Liver (tissue), 8 donors: ENCODE measurements at regions not wholly inside any gene's neighbourhood (a gene's known extent, or its start where the extent isn't known, plus 50 kb on each side); places are given as distances from the start of the nearest gene placed in this dataset.
A peak's percentile ranks its signal among the peaks of the same experiment; 100 is the strongest.

ENCODE experiments used
- DNase-seq: peaks from one replicate; pipeline ENCODE4 v3.0.0-alpha.2; 2017; ENCODE audit warnings: low spot score
- H3K27ac ChIP-seq, 2 donors: one replicate each; pipeline ENCODE4 v1.7.0; 2013; ENCODE audit warnings: inconsistent platforms in 2 of 2, low read length in 2 of 2, control low read depth in 1 of 2, low read depth in 1 of 2, mild to moderate bottlenecking in 1 of 2
- H3K27me3 ChIP-seq, 4 donors: one replicate each; pipeline versions ENCODE4 v1.6.1 to v1.7.0; 2013; ENCODE audit warnings: low read length in 3 of 4, inconsistent platforms in 1 of 4, mild to moderate bottlenecking in 1 of 4, moderate library complexity in 1 of 4; ENCODE audit not compliant: control insufficient read depth in 4 of 4, insufficient read depth in 4 of 4
- H3K36me3 ChIP-seq, 4 donors: one replicate each; pipeline versions ENCODE4 v1.6.1 to v1.7.0; 2013; ENCODE audit warnings: low read length in 3 of 4, mild to moderate bottlenecking in 3 of 4, low read depth in 1 of 4, moderate library complexity in 1 of 4; ENCODE audit not compliant: control insufficient read depth in 4 of 4, insufficient read depth in 3 of 4
- H3K4me1 ChIP-seq, 4 donors: one replicate each; pipeline versions ENCODE4 v1.6.1 to v1.7.0; 2013; ENCODE audit warnings: low read length in 3 of 4, mild to moderate bottlenecking in 3 of 4, moderate library complexity in 1 of 4; ENCODE audit not compliant: control insufficient read depth in 4 of 4, insufficient read depth in 4 of 4
- H3K4me3 ChIP-seq, 3 donors: one replicate each; pipeline versions ENCODE4 v1.6.1 to v1.7.0; 2013; ENCODE audit warnings: low read length in 3 of 3, control low read depth in 1 of 3, low read depth in 1 of 3, mild to moderate bottlenecking in 1 of 3
- H3K9ac ChIP-seq, 2 donors: one replicate each; pipeline ENCODE4 v1.7.0; 2013; ENCODE audit warnings: low read length in 2 of 2, mild to moderate bottlenecking in 2 of 2, moderate library complexity in 2 of 2, control low read depth in 1 of 2, low read depth in 1 of 2
- H3K9me3 ChIP-seq, 4 donors: one replicate each; pipeline versions ENCODE4 v1.6.1 to v1.7.0; 2013; ENCODE audit warnings: low read length in 3 of 4; ENCODE audit not compliant: control insufficient read depth in 4 of 4
- EGR1 ChIP-seq, 2 donors: IDR thresholded peaks; 2 replicates each; pipeline ENCODE4 v1.6.1; 2016 to 2018; ENCODE audit warnings: antibody characterized with exemption in 2 of 2, low read depth in 2 of 2
- FOXA1 ChIP-seq: IDR thresholded peaks from 2 replicates; pipeline ENCODE4 v1.6.1; 2016; ENCODE audit warnings: antibody characterized with exemption
- FOXA2 ChIP-seq: IDR thresholded peaks from 2 replicates; pipeline ENCODE4 v1.6.1; 2016; ENCODE audit warnings: antibody characterized with exemption
- GABPA ChIP-seq, 2 donors: IDR thresholded peaks in 1 of 2; conservative IDR thresholded peaks in 1 of 2; 2 replicates each; pipeline ENCODE4 v1.6.1; 2016; ENCODE audit warnings: antibody characterized with exemption in 2 of 2, mild to moderate bottlenecking in 1 of 2, moderate library complexity in 1 of 2
- HNF4A ChIP-seq, 2 donors: conservative IDR thresholded peaks; 2 replicates each; pipeline ENCODE4 v1.6.1; 2016; ENCODE audit warnings: antibody characterized with exemption in 2 of 2, mild to moderate bottlenecking in 2 of 2
- HNF4G ChIP-seq: IDR thresholded peaks from 2 replicates; pipeline ENCODE4 v1.6.1; 2016; ENCODE audit warnings: antibody characterized with exemption
- JUND ChIP-seq, 2 donors: IDR thresholded peaks; 2 replicates each; pipeline ENCODE4 v1.6.1; 2016; ENCODE audit warnings: antibody characterized with exemption in 2 of 2
- NR2F2 ChIP-seq: IDR thresholded peaks from 2 replicates; pipeline ENCODE4 v1.6.1; 2016; ENCODE audit warnings: antibody characterized with exemption
- RAD21 ChIP-seq, 2 donors: IDR thresholded peaks; 2 replicates each; pipeline ENCODE4 v1.6.1; 2016; ENCODE audit warnings: antibody characterized with exemption in 2 of 2, mild to moderate bottlenecking in 2 of 2
- RXRA ChIP-seq, 2 donors: IDR thresholded peaks; 2 replicates each; pipeline ENCODE4 v1.6.1; 2017 to 2018; ENCODE audit warnings: antibody characterized with exemption in 2 of 2, mild to moderate bottlenecking in 1 of 2
- SP1 ChIP-seq: IDR thresholded peaks from 2 replicates; pipeline ENCODE4 v1.6.1; 2018; ENCODE audit warnings: antibody characterized with exemption, mild to moderate bottlenecking
- TAF1 ChIP-seq: conservative IDR thresholded peaks from 2 replicates; pipeline ENCODE4 v1.6.1; 2016; ENCODE audit warnings: antibody characterized with exemption, mild to moderate bottlenecking
- YY1 ChIP-seq: IDR thresholded peaks from 2 replicates; pipeline ENCODE4 v1.6.1; 2016; ENCODE audit warnings: antibody characterized with exemption, mild to moderate bottlenecking
- WGBS: extraction: QIAGEN DNeasy Blood & Tissue Kit; methylation state at CpG from one replicate; pipeline ENCODE4 v1.1.7; 2013; 5-methylcytosine and 5-hydroxymethylcytosine counted together
- TF ChIP-seq, protein P1 (sequence below): fragments of 150-350 bp; IDR thresholded peaks from 2 replicates; pipeline ENCODE4 v1.5.1; 2017; ENCODE audit warnings: improper control_type of control experiment, low read depth, low read length; ENCODE audit not compliant: missing input control
- TF ChIP-seq, protein P2 (sequence below): IDR thresholded peaks from 2 replicates; pipeline ENCODE4 v1.6.1; 2016; ENCODE audit warnings: antibody characterized with exemption
- TF ChIP-seq, protein P3 (sequence below): IDR thresholded peaks from 2 replicates; pipeline ENCODE4 v1.6.1; 2016; ENCODE audit warnings: antibody characterized with exemption
- TF ChIP-seq, protein P4 (sequence below): IDR thresholded peaks from 2 replicates; pipeline ENCODE4 v1.6.1; 2016; ENCODE audit warnings: antibody characterized with exemption, mild to moderate bottlenecking
- donor health status: healthy.
- donor health status: healthy.
- donor health status: healthy.
- donor health status: healthy.
- donor health status: healthy.

DNA sequence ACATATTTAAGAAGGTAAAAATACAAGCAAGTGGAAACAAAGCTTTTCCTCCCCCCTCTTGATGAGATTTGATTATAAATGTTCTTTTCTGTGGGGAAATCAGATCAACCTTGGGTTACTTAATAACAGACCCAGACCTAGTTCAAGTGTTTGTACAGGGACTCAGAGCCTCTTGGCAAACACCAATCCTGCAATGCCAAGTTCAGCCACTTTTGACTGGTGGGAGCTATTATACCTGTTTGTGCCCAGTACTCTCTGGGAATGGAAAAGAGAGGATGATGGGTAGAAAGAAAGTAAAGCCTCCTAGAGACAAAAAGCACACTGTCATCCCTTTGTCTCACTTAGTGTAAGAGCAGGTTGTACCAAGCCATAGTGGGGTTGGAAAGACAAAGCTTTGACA, 63.8 kb upstream of the EPHA4 start:
- no peak for DNase-seq
- no peaks in the 10 kb centered on the region for H3K27me3 ChIP-seq
- no peak overlapping the region for H3K9ac ChIP-seq
- no peak for TF ChIP-seq TAF1
- TF ChIP-seq FOXA2: no peak
- TF ChIP-seq, protein P1, sequence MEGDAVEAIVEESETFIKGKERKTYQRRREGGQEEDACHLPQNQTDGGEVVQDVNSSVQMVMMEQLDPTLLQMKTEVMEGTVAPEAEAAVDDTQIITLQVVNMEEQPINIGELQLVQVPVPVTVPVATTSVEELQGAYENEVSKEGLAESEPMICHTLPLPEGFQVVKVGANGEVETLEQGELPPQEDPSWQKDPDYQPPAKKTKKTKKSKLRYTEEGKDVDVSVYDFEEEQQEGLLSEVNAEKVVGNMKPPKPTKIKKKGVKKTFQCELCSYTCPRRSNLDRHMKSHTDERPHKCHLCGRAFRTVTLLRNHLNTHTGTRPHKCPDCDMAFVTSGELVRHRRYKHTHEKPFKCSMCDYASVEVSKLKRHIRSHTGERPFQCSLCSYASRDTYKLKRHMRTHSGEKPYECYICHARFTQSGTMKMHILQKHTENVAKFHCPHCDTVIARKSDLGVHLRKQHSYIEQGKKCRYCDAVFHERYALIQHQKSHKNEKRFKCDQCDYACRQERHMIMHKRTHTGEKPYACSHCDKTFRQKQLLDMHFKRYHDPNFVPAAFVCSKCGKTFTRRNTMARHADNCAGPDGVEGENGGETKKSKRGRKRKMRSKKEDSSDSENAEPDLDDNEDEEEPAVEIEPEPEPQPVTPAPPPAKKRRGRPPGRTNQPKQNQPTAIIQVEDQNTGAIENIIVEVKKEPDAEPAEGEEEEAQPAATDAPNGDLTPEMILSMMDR: peak; percentile 29
- peak; percentile 47 to 51 for TF ChIP-seq RAD21 (IDR thresholded peaks at IDR 0.05)
- no peak overlapping the region for H3K4me3 ChIP-seq
- H3K9me3 ChIP-seq: no peaks in the 10 kb centered on the region
- H3K27ac ChIP-seq: no peak overlapping the region
- no peaks in the 10 kb centered on the region for H3K36me3 ChIP-seq
- peaks cover 0 to 2% (median 0%) of the 10 kb centered on the region in 4 donors for H3K4me1 ChIP-seq

DNA sequence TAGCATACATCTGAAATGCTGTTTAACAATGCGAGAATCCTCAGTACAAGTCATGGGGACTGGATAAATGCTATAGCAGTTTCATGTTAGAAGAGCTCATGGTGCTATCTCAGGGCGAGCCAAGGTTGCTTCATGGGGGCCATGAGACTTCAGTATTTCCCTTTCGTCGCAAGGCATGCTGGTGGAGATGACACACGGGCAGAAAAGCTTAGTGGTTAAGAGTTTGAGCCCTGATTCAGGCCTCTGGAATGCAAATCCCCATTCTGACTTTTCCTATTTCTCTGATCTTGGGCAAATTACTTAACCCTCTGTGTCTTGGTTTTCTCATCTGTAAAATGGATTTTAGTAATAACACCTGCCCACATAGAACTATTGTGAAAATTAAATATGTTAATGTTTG, 57.4 kb upstream of the EPHA4 start:
- no peaks in the 10 kb centered on the region for H3K27me3 ChIP-seq
- H3K9ac ChIP-seq: no peak overlapping the region
- H3K27ac ChIP-seq: no peak overlapping the region
- no peak overlapping the region for H3K4me3 ChIP-seq
- DNase-seq: no peak
- H3K9me3 ChIP-seq: no peaks in the 10 kb centered on the region
- 85% methylated on average over 5 of the region's 5 CpGs for WGBS
- no peaks in the 10 kb centered on the region for H3K4me1 ChIP-seq
- no peaks in the 10 kb centered on the region for H3K36me3 ChIP-seq
- TF ChIP-seq NR2F2: no peak
- no peak for TF ChIP-seq JUND (IDR thresholded peaks at IDR 0.05)
- TF ChIP-seq RXRA (IDR thresholded peaks at IDR 0.05): no peak
- TF ChIP-seq, protein P2, sequence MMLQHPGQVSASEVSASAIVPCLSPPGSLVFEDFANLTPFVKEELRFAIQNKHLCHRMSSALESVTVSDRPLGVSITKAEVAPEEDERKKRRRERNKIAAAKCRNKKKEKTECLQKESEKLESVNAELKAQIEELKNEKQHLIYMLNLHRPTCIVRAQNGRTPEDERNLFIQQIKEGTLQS: no peak
- TF ChIP-seq SP1: no peak
- TF ChIP-seq GABPA (IDR thresholded peaks at IDR 0.05 in 1 of 2, conservative IDR thresholded peaks at IDR 0.05 in 1 of 2): no peak
- TF ChIP-seq EGR1 (IDR thresholded peaks at IDR 0.05; ENCODE audit: low read depth in 2 of 2): no peak
- TF ChIP-seq TAF1: no peak
- TF ChIP-seq FOXA1: no peak

DNA sequence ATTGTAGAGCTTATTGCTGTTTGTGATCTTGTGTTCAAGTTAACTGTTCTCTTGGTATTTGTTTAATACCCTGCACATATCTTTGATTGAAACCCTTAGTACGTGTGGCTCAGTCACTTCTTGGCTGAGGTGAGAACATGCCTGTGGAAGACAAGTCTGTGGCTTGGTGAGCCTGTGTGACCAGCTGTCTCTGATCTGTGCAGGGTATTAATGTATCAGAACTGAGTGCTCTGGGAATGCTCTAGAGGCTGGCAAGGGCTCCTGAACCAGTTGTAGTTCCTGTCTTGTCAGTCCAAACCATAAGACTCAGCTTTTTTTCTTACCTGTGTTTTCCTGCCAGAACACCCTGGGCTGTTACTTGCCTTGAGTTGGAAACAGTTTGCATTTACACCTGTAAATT, 52.4 kb upstream of the EPHA4 start:
- 77% methylated on average over 1 of the region's 1 CpG for WGBS
- H3K27ac ChIP-seq: no peak overlapping the region
- peaks cover 0 to 2% (median 0%) of the 10 kb centered on the region in 4 donors for H3K27me3 ChIP-seq
- no peaks in the 10 kb centered on the region for H3K36me3 ChIP-seq
- no peak for DNase-seq
- no peak for TF ChIP-seq NR2F2
- no peak for TF ChIP-seq HNF4G
- TF ChIP-seq, protein P3, sequence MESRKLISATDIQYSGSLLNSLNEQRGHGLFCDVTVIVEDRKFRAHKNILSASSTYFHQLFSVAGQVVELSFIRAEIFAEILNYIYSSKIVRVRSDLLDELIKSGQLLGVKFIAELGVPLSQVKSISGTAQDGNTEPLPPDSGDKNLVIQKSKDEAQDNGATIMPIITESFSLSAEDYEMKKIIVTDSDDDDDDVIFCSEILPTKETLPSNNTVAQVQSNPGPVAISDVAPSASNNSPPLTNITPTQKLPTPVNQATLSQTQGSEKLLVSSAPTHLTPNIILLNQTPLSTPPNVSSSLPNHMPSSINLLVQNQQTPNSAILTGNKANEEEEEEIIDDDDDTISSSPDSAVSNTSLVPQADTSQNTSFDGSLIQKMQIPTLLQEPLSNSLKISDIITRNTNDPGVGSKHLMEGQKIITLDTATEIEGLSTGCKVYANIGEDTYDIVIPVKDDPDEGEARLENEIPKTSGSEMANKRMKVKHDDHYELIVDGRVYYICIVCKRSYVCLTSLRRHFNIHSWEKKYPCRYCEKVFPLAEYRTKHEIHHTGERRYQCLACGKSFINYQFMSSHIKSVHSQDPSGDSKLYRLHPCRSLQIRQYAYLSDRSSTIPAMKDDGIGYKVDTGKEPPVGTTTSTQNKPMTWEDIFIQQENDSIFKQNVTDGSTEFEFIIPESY: no peak
- TF ChIP-seq SP1: no peak
- no peak for TF ChIP-seq TAF1
- no peak for TF ChIP-seq EGR1 (IDR thresholded peaks at IDR 0.05; ENCODE audit: low read depth in 2 of 2)
- TF ChIP-seq HNF4A (conservative IDR thresholded peaks at IDR 0.05): no peak
- TF ChIP-seq, protein P2: no peak
- no peak for TF ChIP-seq FOXA2
- no peak for TF ChIP-seq YY1
- TF ChIP-seq RXRA (IDR thresholded peaks at IDR 0.05): no peak
- TF ChIP-seq, protein P4, sequence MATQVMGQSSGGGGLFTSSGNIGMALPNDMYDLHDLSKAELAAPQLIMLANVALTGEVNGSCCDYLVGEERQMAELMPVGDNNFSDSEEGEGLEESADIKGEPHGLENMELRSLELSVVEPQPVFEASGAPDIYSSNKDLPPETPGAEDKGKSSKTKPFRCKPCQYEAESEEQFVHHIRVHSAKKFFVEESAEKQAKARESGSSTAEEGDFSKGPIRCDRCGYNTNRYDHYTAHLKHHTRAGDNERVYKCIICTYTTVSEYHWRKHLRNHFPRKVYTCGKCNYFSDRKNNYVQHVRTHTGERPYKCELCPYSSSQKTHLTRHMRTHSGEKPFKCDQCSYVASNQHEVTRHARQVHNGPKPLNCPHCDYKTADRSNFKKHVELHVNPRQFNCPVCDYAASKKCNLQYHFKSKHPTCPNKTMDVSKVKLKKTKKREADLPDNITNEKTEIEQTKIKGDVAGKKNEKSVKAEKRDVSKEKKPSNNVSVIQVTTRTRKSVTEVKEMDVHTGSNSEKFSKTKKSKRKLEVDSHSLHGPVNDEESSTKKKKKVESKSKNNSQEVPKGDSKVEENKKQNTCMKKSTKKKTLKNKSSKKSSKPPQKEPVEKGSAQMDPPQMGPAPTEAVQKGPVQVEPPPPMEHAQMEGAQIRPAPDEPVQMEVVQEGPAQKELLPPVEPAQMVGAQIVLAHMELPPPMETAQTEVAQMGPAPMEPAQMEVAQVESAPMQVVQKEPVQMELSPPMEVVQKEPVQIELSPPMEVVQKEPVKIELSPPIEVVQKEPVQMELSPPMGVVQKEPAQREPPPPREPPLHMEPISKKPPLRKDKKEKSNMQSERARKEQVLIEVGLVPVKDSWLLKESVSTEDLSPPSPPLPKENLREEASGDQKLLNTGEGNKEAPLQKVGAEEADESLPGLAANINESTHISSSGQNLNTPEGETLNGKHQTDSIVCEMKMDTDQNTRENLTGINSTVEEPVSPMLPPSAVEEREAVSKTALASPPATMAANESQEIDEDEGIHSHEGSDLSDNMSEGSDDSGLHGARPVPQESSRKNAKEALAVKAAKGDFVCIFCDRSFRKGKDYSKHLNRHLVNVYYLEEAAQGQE: no peak
- TF ChIP-seq RAD21 (IDR thresholded peaks at IDR 0.05): no peak
- H3K9ac ChIP-seq: no peak overlapping the region
- no peak overlapping the region for H3K4me3 ChIP-seq
- no peaks in the 10 kb centered on the region for H3K9me3 ChIP-seq
- H3K4me1 ChIP-seq: no peaks in the 10 kb centered on the region
